GM23248 (cell line): ENCODE measurements at regions not wholly inside any gene's neighbourhood (a gene's known extent, or its start where the extent isn't known, plus 50 kb on each side); places are given as distances from the start of the nearest gene placed in this dataset.

Source experiments
- EZH2 ChIP-seq: fragments of 200-600 bp; sonication (generic); IDR thresholded peaks from 2 replicates; pipeline ENCODE4 v1.6.1; 2018; ENCODE audit warnings: antibody characterized with exemption, mild to moderate bottlenecking; ENCODE audit not compliant: insufficient read depth, poor library complexity, severe bottlenecking
- EZH2phosphoT487 ChIP-seq: fragments of 200-600 bp; sonication (generic); IDR thresholded peaks from 2 replicates; pipeline ENCODE4 v1.6.1; 2018; ENCODE audit warnings: antibody characterized with exemption, moderate library complexity, mild to moderate bottlenecking, low read depth; ENCODE audit not compliant: insufficient read depth

GRCh38 chr6:50362706-50363105, 313.0 kb upstream of the DEFB112 start:
- TF ChIP-seq EZH2, result no peak
- no peak for TF ChIP-seq EZH2phosphoT487
